Mammary epithelial cell (primary cell): ENCODE measurements at regions not wholly inside any gene's neighbourhood (a gene's known extent, or its start where the extent isn't known, plus 50 kb on each side); places are given as distances from the start of the nearest gene placed in this dataset.

Experiments used
- EZH2 ChIP-seq: IDR thresholded peaks from 2 replicates; pipeline ENCODE4 v1.6.1; 2012; ENCODE audit warnings: low read length, inconsistent platforms, borderline replicate concordance
- TF ChIP-seq, protein P1 (sequence below), 2 donors: IDR thresholded peaks in 1 of 2; conservative IDR thresholded peaks in 1 of 2; 2 replicates each; pipeline ENCODE4 v1.5.1; 2011 to 2012; ENCODE audit warnings: inconsistent platforms in 2 of 2, low read length in 2 of 2, mild to moderate bottlenecking in 2 of 2, control low read depth in 1 of 2, low read depth in 1 of 2; ENCODE audit not compliant: insufficient read depth in 1 of 2; ENCODE audit errors: extremely low read depth in 1 of 2

DNA sequence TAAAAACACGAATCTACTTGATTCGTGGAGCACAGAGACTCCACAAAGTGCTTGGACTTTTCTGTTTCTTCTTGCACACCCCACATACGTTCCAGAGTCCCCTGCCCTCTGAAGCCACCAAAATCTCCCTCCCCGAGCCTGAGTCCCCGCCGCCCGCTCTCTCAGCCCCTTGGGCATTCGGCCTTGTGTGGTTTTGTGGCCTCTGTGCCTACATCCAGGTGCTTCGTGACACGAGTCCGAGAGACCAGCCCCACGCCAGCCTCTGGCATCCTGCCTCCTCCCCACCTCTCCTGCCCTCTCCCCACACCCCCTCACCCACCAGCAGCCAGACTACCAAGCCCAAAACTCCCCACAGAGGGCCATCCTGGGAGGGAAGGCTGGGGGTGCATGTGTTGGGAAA lies 87.8 kb upstream of the PPP1R26 start:
- no peak for TF ChIP-seq EZH2
- TF ChIP-seq, protein P1, sequence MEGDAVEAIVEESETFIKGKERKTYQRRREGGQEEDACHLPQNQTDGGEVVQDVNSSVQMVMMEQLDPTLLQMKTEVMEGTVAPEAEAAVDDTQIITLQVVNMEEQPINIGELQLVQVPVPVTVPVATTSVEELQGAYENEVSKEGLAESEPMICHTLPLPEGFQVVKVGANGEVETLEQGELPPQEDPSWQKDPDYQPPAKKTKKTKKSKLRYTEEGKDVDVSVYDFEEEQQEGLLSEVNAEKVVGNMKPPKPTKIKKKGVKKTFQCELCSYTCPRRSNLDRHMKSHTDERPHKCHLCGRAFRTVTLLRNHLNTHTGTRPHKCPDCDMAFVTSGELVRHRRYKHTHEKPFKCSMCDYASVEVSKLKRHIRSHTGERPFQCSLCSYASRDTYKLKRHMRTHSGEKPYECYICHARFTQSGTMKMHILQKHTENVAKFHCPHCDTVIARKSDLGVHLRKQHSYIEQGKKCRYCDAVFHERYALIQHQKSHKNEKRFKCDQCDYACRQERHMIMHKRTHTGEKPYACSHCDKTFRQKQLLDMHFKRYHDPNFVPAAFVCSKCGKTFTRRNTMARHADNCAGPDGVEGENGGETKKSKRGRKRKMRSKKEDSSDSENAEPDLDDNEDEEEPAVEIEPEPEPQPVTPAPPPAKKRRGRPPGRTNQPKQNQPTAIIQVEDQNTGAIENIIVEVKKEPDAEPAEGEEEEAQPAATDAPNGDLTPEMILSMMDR (conservative IDR thresholded peaks at IDR 0.05 in 1 of 2, IDR thresholded peaks at IDR 0.05 in 1 of 2; ENCODE audit: extremely low read depth in 1 of 2, insufficient read depth in 1 of 2, low read depth in 1 of 2, low read length in 2 of 2), result no peak
